ENCODE measurements at regions not wholly inside any gene's neighbourhood (a gene's known extent, or its start where the extent isn't known, plus 50 kb on each side); places are given as distances from the start of the nearest gene placed in this dataset.

- TF ChIP-seq CTCF (conservative IDR thresholded peaks at IDR 0.05), result no peak
- TF ChIP-seq ZFX (IDR thresholded peaks at IDR 0.05), result no peak
- no peak overlapping the region for H3K27ac ChIP-seq
Measured at GRCh38 chr14:48937541-48938195, 648.5 kb downstream of the RPS29 start.

- TF ChIP-seq CTCF (conservative IDR thresholded peaks at IDR 0.05) (no peak), ZFX (IDR thresholded peaks at IDR 0.05) (no peak)
- H3K27ac ChIP-seq, result no peak overlapping the region
Measured at GRCh38 chr14:48936849-48937248, 649.3 kb downstream of the RPS29 start.

GRCh38 chr14:48936362-48936761 lies 649.8 kb downstream of the RPS29 start:
- TF ChIP-seq ZFX (IDR thresholded peaks at IDR 0.05), result no peak
- TF ChIP-seq CTCF (conservative IDR thresholded peaks at IDR 0.05), result no peak
- no peak overlapping the region for H3K27ac ChIP-seq

GRCh38 chr14:48925184-48925583 lies 661.0 kb downstream of the RPS29 start:
- TF ChIP-seq ZFX (IDR thresholded peaks at IDR 0.05), result no peak
- no peak for TF ChIP-seq CTCF (conservative IDR thresholded peaks at IDR 0.05)
- H3K27ac ChIP-seq, result no peak overlapping the region

GRCh38 chr14:48914921-48915320 lies 671.3 kb downstream of the RPS29 start:
- TF ChIP-seq CTCF (conservative IDR thresholded peaks at IDR 0.05), result no peak
- no peak for TF ChIP-seq ZFX (IDR thresholded peaks at IDR 0.05)
- H3K27ac ChIP-seq, result no peak overlapping the region

DNA sequence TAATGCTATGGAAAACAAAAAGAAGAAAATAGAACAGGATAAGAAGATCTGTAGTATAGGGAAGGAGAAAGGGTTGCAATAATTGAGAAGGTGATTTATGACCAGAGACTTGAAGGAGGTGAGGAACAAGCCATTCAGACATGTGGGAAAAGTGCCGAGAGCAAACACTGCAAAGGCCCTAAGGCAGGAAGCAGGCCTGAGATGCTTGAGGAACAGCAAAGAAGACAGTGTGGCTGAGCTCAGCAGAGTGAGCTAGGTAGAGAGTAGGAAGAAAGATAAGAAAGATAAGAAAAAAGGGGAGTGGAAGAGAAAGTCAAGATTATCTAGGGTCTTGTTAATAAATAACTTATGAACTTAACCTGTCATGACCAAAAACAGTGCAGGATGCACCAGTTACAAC lies 671.8 kb downstream of the RPS29 start:
- H3K27ac ChIP-seq, result no peak overlapping the region
- TF ChIP-seq CTCF (conservative IDR thresholded peaks at IDR 0.05) (no peak), ZFX (IDR thresholded peaks at IDR 0.05) (no peak)

GRCh38 chr14:48900565-48900964 lies 685.6 kb downstream of the RPS29 start:
- TF ChIP-seq CTCF (conservative IDR thresholded peaks at IDR 0.05) (no peak), ZFX (IDR thresholded peaks at IDR 0.05) (no peak)
- no peak overlapping the region for H3K27ac ChIP-seq

Data from C4-2B (cell line).